ENCODE measurements at regions not wholly inside any gene's neighbourhood (a gene's known extent, or its start where the extent isn't known, plus 50 kb on each side); places are given as distances from the start of the nearest gene placed in this dataset.

DNA sequence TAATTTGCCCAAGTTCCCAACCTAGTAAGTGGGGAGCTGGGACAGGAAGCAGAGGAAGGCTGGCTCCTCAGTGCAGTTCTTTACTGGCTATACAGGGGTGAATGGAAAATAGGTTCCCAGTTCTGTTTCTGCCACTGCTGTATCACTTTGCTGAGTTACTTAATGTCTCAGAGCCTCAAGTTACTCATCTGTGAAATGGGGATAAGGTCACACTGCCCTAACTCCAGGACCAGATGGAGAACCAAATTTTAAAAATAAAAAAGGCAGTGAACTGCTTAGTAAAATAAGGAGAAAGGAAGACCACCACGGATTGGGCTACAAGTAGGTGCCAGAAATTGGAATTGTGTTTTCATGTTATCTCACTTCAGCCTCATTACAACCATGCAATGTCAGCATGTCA, 147.8 kb downstream of the OMA1 start:
- no peak for TF ChIP-seq POLR2A (IDR thresholded peaks at IDR 0.05; ENCODE audit: low read depth, low read length)
- TF ChIP-seq POLR2AphosphoS5 (IDR thresholded peaks at IDR 0.05; ENCODE audit: low read depth, low read length), result no peak
- no peak for TF ChIP-seq TAF1 (IDR thresholded peaks at IDR 0.05; ENCODE audit: low read depth, low read length)
- TF ChIP-seq SPI1 (IDR thresholded peaks at IDR 0.05; ENCODE audit: low read depth, low read length), result no peak
- TF ChIP-seq PAX5 (IDR thresholded peaks at IDR 0.05; ENCODE audit: insufficient read depth, low read length, severe bottlenecking), result no peak
